GM18858 (cell line): ENCODE measurements at regions not wholly inside any gene's neighbourhood (a gene's known extent, or its start where the extent isn't known, plus 50 kb on each side); places are given as distances from the start of the nearest gene placed in this dataset.
"Not testable (repeated sequence)": the region's sequence is repeated elsewhere in the genome, so short reads cannot be mapped to it uniquely, and the experiment has no call there.

Experiments
- ATAC-seq: cut with Tn5 transposase; IDR thresholded peaks from one replicate; pipeline ENCODE4 v1.9.1; 2021; ENCODE audit not compliant: unreplicated experiment

DNA sequence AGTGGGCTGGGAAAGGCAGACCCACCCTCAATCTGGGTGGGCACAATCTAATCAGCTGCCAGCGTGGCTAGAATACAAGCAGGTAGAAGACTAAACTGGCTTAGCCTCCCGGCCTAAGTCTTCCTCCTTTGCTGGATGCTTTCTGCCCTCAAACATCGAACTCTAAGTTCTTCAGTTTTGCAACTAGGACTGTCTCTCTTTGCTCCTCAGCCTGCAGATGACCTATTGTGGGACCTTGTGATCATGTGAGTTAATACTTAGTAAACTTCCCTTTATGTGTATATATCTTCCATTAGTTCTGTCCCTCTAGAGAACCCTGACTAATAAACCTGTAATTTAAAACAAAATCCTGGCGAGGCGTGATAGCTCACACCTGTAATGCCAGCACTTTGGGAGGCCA, 51.8 kb upstream of the SLC39A8 start:
- not testable (repeated sequence) for ATAC-seq

DNA sequence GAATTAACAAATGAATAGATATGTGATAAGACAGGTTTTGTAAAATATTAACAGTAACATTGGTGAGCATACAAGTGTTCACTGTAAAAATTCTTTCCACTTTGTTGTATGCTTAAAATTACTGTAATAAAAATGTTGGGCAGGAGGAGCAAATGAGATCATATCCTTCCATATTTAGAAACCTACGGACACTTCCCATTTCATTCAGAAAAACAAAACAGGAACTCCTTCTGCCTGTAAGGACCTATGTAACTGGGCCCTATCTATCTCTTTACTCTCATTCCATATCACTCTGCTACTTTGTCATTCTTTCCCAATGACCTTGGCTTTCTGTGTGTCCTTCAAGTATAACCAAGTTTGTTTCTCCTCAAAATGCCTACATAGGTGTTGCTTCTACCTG, 53.7 kb upstream of the SLC39A8 start:
- no peak for ATAC-seq

DNA sequence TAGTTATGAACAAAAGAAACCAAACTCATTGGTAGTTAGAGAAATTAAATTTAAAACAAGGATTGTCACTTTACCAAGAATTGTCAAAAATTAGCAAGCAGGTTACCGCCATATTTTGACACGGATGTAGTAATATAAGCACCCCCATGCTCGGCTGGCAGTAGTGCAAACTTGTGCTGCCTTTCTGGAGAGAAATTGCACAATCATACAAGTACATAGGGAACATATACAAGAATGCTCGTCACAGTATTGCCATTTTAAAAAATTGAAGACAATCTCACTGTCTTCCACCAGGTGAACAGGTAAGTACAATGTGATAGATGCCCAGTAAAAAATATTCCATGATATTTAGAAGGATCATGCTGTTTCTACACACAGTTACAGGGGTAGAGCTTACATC, 55.6 kb upstream of the SLC39A8 start:
- ATAC-seq, result no peak

DNA sequence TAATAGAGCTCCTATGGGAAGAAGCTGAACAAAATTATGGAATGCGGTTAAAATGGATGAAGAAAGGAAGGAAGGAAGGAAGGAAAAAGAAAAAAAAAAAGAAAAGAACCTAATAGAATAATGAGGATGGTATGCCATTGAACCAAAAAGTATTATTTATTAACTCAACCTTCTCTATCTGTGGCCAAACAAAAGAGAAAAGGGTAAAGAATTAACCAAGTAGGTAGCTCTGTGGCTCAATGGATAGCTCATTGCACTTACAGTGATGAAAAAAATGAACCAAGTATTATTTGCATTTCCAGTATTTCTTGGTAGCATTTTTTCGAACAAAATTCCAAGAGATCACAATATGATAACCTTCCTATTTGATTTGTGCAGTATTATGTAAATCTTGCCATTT, 56.9 kb upstream of the SLC39A8 start:
- no peak for ATAC-seq

DNA sequence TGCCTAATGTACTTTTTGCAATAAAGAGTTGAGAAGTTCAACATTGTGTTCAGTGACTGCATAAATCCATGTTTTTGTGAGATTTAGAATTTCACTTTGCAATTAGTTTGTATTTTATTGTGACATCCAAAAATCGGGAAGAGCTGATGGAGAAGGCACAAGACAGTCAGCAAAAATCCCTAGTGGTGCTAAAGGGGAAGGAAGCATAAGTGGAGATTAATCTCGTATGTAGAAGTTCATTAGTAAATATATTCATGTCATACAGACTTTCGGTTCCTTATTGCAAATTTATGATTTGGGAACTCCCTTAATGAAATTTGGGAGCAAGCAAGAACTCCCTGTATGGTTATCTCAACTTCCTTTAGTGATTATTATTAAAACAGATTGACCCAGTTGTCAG, 57.8 kb upstream of the SLC39A8 start:
- ATAC-seq, result no peak

DNA sequence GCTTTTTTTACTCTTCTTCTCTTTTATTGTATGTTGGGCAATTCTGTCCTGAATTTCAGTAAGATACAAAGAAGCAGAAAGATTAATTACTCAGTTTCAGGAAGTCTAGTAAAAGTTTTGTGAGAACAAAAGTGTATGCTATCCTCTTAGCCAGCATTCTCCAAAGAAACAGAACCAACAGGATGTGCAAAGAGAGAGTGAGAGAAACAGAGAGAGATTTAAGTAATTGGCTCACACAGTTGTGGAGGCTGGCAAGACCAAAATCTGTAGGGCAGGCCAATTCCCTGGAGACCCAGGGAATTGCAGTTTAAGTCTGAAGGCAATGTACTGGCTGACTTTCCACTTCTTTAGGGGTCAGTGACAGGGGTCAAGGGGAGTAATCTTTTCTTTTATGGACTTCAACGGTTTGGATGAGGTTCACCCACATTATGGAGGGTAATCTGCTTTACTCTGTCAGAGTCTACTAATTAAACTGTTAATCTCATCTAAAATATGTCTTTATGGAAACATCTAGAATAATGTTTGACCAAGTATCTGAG, 59.2 kb upstream of the SLC39A8 start:
- ATAC-seq, result no peak

DNA sequence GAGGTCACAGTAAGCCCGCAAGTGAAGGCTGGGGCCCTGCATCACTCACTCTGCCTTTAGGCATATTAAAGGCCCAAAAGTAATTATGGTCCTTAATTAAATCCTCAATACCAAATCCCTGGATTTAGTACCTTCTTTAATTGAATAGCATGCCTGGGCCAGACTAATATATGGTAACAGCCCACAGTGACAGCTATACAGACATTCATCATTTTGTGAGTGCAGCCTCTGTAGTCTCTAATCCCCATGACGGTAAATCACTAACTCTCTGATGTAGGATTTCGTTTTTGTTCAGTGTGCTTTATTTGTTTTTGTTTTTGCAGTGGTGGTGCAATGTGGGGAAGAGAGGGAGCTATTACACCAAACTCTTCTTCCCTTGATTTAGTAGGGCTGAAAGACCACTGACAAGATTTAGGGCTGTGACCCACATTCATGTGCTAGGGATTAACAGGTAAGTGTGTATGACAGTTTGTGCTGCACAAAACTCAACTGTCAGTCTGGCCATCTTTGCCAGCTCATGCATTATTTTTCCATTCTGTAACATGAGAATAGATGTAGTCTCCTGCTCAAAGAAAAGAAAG, 60.6 kb upstream of the SLC39A8 start:
- no peak for ATAC-seq

DNA sequence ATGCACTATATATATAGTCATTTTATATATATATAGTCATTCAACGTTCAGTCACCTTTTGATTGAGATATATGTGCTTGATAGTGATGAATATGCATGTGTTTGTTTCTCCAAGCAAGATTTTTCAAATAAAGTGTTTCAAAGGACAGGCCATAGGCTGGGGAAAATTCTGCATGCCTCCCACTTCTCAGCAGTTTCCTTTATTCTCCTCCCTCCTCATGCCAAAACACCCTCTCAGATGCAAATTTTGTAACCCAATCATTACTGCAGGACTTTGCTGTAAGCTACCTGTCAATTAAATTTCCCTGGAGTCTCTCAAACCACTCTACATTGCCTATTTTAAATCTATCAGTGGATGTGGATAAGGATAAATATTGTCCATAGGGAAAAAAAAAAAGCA, 65.6 kb upstream of the SLC39A8 start:
- ATAC-seq, result not testable (repeated sequence)

DNA sequence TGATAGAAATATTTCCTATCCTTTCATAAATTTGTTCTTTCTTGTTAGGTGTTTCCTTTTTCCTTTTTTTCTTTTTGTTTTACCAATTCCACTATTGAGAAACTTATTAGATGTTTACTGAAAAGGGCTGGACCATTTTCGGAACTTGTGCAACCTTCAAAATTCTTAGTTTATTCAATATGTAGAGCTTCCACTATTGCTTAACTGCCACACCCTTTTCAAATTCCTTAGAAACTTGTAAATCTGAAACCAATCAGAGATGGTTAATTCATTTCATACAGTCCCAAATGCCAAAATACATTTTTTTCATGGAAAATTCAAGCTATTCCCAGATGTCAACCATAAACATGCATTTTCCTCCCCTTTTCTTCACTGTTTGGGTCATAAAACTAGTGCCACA, 66.1 kb upstream of the SLC39A8 start:
- ATAC-seq, result no peak

DNA sequence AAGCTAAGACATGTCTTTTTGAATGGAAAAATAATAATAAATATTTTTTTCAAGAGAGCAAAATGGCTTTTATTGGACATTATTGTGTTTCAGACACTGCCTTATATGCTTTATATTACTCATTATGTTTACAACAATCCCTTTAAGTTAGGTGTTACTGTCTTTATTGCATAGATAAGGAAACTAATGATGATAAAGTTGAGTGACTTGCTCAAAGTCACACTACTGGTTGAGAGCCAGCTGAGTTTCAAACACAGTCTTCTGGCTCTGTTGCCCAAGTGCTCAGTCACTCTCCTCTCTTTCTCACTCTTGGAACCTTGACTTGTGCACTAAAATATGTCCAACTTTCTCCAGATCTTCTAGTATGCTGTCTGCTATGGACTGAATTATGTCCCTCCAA, 71.5 kb upstream of the SLC39A8 start:
- ATAC-seq, result no peak

DNA sequence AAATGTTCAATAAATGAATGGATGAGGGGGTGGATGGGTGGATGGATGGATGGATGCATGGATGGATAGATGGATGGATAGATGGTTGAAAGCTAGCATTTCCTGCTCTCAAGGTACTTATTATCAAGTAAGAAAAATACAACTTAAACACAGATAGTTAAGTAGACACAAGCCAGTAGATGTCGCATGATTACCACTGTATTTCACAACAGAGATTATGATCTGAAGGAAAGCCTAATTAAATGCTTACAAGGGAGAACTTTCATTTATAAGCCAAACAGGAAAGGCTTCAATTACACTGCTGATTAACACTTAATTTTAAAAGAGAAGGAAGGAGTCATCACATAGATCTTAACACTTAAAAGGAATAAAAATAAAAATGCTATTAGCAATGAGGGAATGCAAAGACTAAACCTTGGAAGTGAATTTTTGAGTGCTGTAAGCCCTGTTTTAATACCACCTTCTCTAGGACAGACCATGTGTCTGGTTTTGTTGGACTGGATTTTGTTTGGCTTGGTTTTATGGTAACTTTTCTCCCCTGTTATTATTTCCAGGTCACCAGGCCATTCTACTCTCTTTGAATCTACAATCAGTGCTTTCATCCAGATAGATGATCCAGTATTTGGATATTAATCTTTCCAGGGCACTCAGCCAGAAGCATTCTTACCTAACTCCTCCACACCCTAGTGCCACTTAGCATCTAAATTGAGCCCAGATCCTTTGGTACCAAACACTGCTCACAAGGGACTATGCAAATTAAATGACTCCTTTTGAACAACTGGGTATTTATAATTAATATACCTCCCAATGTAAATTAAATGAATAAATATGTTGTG, 75.5 kb upstream of the SLC39A8 start:
- no peak for ATAC-seq

DNA sequence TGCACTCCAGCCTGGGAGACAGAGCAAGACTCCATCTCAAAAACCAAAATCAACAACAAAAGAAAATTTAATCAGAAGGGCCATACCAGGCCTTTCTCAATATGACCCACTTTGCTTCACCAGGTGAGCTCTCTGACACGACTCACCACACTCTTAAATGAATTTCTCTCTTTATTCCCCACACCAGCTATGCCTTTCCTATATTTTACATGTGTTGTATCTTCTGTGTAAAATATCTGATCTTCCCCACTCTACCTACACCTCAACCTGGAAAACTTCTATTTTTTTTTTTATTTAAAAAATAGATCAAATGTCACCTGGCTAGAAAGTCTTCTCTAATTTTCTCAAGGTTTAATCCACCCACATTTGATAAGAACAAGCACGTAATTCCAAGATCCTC, 77.6 kb upstream of the SLC39A8 start:
- no peak for ATAC-seq

DNA sequence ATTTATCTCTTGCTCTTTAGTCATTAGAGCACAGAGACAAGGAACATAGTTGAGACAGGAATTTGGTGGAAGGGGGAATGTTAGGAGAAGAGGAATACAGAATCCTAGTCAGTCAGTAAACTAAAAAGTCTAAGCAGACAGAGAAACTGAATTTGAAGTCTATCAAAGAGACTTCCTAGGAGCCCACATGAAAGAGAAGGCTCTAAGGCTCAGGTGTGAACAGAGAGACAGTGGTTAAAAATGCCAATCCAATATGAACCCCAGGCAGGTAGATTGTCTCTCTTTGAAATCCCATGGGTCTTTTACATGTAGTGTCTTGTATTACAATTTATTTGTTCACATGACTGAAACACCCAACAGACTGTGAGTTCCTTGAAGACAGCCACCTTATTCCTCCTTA, 77.8 kb upstream of the NFKB1 start:
- no peak for ATAC-seq

DNA sequence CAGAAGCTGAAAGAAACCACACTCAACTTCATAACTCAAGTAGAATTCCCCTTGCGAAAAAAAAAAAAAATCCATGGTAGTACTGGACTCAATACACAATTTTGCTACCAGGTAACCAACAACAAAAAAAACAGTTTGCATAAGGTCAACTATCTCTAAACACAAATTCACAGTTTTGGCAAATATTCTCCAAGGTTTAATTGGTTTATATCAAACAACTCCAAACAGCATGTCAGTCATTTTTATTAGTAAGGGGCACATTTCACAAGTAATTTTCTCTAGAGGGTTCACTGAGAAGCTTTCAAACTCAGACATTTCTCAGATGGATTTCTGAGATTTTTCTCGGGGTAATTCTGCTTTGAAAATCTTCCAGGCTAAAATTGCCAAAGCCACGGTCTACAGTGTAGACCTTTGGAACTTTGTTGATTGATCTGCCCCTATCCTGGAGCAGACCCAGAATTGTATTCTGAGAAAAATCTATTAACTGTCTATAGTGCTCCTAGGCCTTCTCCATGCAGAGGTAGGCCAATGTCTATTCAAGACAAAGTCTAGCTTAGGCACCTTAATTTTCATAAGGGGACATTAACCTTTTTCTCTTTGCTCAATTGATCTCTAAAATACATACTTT, 73.7 kb upstream of the NFKB1 start:
- ATAC-seq, result no peak

DNA sequence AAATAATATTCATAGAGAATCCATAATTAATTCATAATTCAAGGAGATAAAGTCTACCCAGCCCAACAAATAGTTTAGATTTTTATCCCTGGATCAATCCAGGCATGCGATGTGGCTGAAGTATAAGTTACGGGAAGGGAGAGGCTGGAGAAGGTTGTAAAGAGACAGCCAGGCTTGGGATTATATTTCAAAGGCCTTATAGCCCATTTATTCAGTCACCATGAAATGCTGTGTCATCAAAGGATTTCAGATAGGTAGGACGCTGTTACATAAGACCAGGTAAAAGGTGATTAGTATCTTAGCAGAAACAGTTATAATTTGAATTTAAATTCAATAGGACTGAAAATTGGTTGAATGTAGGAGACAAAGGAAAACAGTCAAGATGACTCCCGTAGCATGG, 73.0 kb upstream of the NFKB1 start:
- no peak for ATAC-seq

DNA sequence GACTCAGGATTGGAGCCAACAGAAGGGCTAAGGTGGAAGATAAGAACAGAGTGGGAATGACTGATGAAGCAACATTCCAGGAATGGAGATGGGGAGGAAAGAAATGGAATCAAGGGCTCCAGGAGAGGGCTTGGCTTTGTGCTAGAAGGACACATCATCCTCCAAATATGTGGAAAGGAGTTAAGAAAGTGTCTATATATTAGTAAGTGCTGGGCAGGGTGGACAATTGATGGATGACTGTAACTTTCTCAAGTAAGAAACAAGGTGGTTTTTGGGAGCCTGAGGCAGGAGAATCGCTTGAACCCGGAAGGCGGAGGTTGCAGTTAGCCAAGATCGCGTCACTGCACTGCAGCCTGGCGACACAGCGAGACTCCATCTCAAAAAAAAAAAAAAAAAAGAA, 71.6 kb upstream of the NFKB1 start:
- ATAC-seq, result no peak

DNA sequence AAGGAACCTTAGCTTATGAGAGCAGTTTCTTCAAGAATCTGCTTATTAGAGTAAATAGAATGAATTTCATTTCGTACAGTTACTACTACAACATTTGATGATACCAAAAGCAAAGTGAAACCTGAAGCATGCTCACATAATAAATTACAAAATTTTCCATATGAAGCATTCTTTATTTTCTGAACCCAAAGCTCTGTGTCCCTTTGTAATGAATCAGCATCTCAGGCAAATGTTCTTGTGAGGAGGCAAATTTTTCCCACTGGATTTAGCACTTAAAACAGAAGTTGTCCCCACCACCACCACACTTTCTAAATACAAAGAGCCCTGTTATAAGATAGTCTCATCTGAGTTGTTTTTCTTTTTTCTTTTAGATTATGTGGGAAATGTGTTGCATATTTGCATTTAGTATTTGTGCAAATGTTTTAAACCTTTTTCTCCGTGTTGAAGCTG, 70.7 kb upstream of the NFKB1 start:
- ATAC-seq, result no peak

DNA sequence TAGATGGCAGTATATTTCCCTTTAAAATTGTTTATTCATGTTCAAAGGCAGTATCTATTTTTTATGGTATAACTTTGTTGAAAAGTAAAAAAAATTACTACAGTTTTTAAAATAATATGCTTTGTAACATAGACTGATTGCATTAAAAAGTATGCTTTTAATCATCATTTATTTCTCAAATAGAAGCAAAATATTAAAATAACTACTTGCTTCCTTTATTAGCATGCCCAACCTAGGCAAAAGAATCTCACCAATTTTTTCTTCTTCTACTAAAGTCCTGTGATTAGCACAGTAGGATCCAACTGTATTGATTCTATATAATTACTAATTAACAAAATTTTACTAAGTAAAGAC, 69.6 kb upstream of the NFKB1 start:
- ATAC-seq, result no peak

DNA sequence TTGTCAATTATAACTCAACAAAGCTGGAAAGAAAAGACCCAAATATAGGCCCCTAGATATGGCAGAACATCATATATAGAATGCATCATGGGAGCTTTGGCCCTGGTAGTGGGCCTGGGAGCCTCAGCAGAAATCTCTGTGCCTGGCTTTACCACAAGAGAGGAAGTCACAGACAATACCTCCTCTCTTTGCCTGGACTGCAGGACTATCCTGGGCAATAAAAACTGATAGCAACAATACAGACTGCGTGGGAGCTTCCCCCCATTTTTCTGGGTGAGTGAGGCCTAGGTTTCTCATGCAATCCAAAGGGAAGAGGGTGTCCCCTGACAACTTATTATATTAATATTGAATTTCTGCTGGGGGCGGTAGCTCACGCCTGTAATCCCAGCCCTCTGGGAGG, 64.0 kb upstream of the NFKB1 start:
- no peak for ATAC-seq

DNA sequence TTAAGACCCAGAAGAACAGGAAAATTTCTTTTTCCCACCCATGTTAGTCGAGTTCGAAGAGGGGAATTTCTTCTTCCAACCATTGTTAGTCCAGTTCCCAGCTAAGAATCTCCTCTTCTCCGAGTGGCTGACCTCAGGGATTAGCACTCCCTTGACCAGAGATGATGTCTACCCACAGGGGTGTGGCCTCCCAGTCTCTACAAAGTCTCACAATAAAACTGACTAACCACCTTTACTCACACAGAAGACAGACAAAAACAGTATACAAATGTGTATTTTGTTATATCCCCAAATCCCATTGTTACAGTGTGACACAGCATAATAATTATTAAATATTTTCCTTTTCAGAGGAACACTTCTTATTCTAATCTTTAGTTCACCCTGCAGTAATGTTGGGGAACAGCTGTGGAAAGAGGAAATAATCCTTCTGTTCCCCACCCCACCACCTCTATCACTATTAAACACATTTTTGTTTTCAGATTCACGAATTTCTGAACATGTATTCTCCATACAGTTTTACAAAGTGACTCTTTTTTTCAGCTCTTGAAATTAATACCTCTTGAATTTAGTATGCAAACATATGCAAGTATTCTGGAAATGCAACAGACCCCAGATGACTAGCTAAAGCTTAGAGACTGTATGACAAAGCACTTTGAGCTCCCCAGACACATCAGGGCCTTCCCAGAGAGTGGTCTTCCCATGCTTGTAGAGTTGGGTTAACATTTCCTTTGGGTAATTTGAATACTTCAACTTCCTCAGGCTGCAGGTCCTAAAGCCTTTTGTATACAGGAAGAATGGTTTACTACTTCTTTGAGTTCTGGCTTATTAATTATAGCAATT, 62.5 kb upstream of the NFKB1 start:
- ATAC-seq, result no peak

DNA sequence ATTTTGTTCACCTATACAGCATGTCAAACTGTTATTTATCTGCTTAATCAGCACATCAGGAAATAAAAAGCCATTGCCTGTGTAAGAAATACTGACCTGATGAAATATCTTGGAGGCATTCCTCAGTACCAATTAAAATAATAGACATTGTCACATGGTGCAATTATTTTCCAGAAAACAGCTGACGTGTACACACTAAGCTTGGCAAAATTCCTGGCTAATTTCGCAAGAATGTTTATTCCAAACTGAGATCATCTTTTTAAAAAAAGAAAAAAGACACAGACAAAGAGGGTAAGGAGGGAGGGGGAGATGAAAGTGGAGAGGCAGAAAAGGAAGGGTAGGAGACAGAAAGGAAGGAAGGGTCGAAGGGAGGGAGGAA, 61.9 kb upstream of the NFKB1 start:
- no peak for ATAC-seq
